ENCODE measurements at regions not wholly inside any gene's neighbourhood (a gene's known extent, or its start where the extent isn't known, plus 50 kb on each side); places are given as distances from the start of the nearest gene placed in this dataset.

DNA sequence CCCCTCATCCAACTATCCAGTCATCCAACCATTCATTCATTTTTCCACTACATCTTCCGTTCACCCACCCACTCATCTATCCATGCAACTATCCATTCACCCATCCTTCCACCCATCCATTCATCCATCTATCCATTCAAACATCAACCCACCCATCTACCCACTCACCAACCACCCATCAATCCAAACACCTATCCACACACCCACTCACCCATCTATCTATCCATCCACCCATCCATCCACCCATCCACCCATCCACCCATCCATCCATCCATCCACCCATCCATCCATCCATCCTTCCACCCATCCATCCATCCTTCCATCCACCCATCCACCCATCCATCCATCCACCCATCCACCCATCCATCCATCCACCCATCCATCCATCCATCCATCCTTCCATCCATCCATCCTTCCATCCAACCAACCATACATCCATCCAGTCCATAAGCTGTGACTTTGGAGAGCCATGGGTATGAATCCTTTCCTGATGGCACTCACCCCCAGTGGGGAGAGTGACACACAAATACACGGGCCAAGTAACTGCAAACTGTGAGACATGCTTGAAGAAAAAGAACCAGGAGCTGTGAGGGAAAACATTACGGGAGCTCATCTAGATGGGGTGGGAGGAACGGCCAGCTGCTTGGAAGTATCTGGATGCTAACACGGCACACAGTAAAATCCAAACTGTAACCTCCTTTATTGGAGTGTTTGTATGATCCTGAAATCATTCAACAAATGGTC, 100.0 kb upstream of the TNRC6C start:
- TF ChIP-seq, protein P1, sequence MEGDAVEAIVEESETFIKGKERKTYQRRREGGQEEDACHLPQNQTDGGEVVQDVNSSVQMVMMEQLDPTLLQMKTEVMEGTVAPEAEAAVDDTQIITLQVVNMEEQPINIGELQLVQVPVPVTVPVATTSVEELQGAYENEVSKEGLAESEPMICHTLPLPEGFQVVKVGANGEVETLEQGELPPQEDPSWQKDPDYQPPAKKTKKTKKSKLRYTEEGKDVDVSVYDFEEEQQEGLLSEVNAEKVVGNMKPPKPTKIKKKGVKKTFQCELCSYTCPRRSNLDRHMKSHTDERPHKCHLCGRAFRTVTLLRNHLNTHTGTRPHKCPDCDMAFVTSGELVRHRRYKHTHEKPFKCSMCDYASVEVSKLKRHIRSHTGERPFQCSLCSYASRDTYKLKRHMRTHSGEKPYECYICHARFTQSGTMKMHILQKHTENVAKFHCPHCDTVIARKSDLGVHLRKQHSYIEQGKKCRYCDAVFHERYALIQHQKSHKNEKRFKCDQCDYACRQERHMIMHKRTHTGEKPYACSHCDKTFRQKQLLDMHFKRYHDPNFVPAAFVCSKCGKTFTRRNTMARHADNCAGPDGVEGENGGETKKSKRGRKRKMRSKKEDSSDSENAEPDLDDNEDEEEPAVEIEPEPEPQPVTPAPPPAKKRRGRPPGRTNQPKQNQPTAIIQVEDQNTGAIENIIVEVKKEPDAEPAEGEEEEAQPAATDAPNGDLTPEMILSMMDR (conservative IDR thresholded peaks at IDR 0.05): no peak
- no peak for TF ChIP-seq ZFX (IDR thresholded peaks at IDR 0.05)

All from C4-2B (cell line).